Iris pigment epithelial cell (primary cell): ENCODE measurements at regions not wholly inside any gene's neighbourhood (a gene's known extent, or its start where the extent isn't known, plus 50 kb on each side); places are given as distances from the start of the nearest gene placed in this dataset.
A peak's percentile ranks its signal among the peaks of the same experiment; 100 is the strongest.

Experiments used
- DNase-seq: peaks from one replicate; pipeline ENCODE4 v3.0.0-alpha.2; 2011; ENCODE audit warnings: low read depth

GRCh38 chr2:235358981-235359471 lies 134.8 kb upstream of the AGAP1 start:
- peak; percentile 57 for DNase-seq

- no peak for DNase-seq
Observed at GRCh38 chr2:235360446-235360845, 133.4 kb upstream of the AGAP1 start.

DNA sequence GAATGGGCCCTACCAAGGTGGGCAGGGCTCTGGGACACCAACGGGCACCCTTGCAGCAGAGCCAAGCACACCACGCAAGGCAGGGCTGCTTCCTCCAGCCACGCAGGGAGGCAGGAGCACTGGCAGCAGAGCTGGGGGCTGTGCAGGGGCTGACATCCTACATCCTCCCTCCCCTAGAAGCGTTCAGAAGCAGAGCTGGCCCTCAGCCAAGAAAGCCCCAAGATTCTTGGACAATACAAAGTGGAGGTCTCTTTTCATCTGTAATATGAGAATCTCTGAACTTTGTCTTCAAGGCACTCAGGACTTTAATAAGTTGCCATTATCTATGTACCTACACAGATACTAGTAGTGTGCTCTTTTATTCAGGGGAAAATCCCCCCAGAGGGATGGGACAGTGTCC lies 128.1 kb upstream of the AGAP1 start:
- DNase-seq, result no peak

DNA sequence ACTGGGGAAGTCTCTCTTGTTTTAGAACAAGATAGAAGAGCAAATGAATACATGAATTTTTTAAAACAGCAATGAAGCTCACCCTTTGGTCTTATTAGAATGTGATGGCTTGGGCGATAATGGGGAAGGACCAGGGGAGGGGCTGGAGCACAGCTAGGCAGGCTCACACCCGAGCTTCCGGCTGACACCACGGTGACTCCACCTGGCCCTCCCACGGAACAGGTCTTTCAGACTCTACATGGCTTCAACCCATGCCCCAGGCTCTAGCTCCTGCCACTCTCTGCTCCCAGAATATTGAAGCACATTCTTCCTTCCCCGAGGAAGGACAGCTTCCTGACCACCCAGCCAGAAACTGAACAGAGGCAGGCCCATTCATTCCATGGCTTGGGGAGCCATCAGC lies 127.5 kb upstream of the AGAP1 start:
- DNase-seq, result no peak

DNA sequence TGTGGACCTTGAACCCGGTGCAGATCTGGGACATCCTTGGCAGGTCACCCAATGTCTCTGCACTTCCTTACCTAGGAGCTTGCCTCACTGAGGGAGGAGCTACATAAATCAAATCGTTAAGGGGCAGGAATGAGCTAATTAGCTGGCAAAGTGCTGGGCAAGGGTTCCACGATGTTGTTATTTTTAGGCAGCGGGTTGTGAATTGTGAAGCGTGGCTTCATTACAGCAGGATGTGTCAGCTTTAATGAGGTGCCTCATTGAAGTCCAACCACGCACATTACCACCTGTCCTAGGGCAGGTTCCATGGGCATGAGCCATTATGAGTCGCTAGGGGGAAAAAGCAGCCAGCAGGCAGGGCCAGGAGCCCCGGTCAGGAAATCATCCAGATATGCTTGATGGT lies 127.0 kb upstream of the AGAP1 start:
- DNase-seq, result no peak

GRCh38 chr2:235371018-235371417 lies 122.8 kb upstream of the AGAP1 start:
- DNase-seq, result no peak

DNA sequence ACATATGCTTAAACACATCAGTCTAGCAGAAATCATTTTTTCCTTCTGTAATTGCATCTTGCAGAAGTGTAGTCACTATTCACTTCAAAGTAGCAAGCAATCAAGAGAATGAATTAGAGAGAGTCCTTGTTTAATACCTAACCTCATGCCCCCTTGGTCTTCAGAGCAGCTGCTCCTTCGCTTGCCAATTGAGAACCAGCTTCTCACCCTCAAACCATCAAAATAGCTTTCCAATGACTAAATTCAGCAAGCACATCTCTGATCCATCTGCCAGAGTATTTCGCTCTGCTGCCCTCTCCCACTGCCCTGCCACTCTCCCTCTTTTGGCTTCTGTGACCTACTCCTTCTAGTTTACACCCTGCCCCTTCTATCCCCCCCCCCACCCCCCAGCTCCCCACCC lies 120.7 kb upstream of the AGAP1 start:
- no peak for DNase-seq

- no peak for DNase-seq
Observed at GRCh38 chr2:235377176-235377575, 116.7 kb upstream of the AGAP1 start.

- DNase-seq, result no peak
Observed at GRCh38 chr2:235378246-235378645, 115.6 kb upstream of the AGAP1 start.

DNA sequence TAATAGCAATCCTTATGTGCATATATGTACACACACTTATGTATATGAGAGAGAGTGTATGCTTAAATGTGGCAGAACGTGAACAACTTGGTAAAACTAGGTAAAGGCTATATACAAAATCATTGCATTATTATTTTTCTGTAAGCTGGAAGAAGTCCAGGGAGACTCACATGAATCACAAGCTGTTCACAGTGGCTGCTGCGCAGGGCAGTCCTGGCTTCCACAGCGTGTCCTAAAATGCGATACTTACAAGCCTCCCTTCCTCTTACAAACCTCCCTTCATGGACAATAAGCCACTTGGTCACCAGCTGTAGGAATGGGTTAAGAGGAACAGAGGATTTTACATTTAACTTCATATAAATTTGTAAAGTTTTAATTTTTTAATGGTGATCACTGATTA lies 114.9 kb upstream of the AGAP1 start:
- DNase-seq, result peak; percentile 16

GRCh38 chr2:235381261-235381912 lies 112.5 kb upstream of the AGAP1 start:
- DNase-seq, result peak; percentile 32

- DNase-seq, result no peak
Observed at GRCh38 chr2:235382179-235382578, 111.7 kb upstream of the AGAP1 start.

GRCh38 chr2:235382601-235383000 lies 111.2 kb upstream of the AGAP1 start:
- no peak for DNase-seq

- no peak for DNase-seq
Observed at GRCh38 chr2:235383272-235383843, 110.5 kb upstream of the AGAP1 start.

DNA sequence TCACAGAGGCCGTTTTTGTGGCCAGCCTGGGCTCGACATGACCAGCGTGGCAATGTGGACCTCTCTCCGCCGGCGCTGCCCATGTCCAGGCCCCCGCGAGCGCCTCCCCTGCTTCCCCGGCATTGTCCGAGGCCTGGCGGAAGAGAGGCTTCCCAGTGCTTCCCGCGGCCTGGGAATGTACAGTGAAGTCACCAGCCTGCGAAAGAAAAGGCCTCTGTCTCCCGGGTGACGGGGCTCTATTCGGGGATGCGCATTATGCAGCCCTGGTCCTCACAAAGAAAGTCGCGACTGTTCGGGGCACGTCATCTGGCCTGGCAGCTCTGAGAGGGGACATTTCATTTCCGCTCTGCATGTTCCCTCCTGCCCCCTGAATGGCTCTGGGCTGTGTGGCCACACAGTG lies 109.2 kb upstream of the AGAP1 start:
- no peak for DNase-seq

DNA sequence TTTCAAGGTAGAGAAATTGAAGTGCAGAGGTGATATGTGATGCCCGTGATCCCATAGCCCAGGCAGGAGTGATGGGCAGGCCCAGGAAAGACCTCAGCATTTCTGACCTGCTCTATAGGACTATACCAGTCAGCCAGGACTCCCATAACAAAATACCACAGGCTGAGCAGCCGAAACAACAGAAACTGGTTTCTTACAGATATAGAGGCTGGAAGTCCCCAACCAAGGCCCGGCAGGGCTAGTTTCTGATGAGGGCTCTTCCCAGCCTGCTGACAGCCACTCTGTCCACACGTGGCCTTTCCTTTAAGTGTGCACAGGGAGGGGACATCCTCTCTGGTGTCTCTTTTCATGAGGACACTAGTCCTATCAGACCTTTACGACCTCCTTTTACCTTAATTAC lies 104.2 kb upstream of the AGAP1 start:
- DNase-seq, result no peak

- peak; percentile 30 for DNase-seq
Observed at GRCh38 chr2:235390108-235390815, 103.6 kb upstream of the AGAP1 start.

- DNase-seq, result no peak
Observed at GRCh38 chr2:235390816-235391194, 103.0 kb upstream of the AGAP1 start.

GRCh38 chr2:235391921-235392615 lies 101.8 kb upstream of the AGAP1 start:
- DNase-seq, result no peak

GRCh38 chr2:235394278-235394828 lies 99.5 kb upstream of the AGAP1 start:
- DNase-seq, result peak; percentile 94

DNA sequence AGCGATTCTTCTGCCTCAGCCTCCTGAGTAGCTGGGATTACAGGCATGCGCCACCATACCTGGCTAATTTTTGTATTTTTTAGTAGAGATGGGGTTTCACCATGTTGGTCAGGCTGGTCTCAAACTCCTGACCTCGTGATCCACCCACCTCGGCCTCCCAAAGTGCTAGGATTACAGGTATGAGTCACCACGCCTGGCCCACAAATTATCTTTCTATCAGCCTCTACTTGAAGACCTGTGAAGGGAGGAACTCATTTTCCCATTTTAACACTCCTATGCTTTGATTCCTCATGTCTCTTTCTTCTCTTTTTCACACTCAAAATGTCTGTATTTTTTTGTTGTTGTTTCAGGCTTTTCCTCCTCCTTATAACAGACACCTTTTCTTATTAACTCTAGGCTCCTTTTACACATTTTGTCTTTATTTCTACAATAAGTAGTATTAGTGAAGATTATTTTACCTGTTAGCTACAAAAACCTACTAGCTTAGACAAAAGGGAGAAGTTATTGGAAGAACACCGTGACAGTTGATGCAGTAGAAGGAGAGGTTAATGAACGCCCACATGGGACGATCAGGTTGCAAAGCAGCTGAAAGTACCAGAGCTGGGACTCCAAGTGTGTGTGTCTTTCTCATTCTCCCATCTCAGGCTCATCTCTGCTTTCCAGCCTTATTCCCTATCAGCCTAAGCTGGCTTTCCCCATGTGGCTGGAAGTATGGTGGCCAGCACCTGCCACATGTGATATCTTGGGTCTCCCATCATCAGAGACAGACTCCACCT lies 97.6 kb upstream of the AGAP1 start:
- DNase-seq, result no peak

DNA sequence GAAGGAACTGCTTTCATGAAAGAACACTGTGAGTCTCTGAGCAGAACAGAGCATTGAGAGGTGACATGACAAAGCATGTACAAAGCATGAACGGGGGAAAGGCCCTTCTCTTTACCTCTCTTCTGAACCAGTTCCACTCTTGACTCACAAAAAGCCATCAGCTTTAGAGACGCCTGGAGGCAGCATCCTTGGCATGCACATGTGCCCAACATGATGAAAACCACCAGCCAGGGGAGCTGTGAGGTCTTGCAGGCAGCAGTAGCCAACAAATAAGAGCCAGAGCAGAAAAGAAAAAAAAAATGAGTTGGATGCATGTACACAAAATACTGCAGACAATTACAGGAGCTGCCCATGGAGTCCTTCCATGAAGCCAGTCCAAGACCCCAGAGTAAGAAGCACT lies 95.5 kb upstream of the AGAP1 start:
- no peak for DNase-seq
